Aorta (tissue), 5 donors: ENCODE measurements at regions not wholly inside any gene's neighbourhood (a gene's known extent, or its start where the extent isn't known, plus 50 kb on each side); places are given as distances from the start of the nearest gene placed in this dataset.

Experiments
- ATAC-seq: fragments of 200-7000 bp; cut with Tn5 transposase; one replicate; pipeline ENCODE4 v1.9.1; 2022; ENCODE audit warnings: moderate library complexity; ENCODE audit not compliant: low FRiP score
- DNase-seq, 2 donors: peaks; one replicate each; pipeline ENCODE4 v3.0.0-alpha.2; 2020
- H3K27ac ChIP-seq, 2 donors: one replicate each; pipeline ENCODE4 v1.5.1; 2013; ENCODE audit warnings: low read length in 2 of 2, mild to moderate bottlenecking in 2 of 2, moderate library complexity in 2 of 2, control low read depth in 1 of 2, inconsistent platforms in 1 of 2, low read depth in 1 of 2
- H3K27me3 ChIP-seq, 2 donors: one replicate each; pipeline ENCODE4 v1.6.1; 2013; ENCODE audit warnings: control low read depth in 1 of 2, low read length in 1 of 2, mild to moderate bottlenecking in 1 of 2, moderate library complexity in 1 of 2; ENCODE audit not compliant: insufficient read depth in 2 of 2, control insufficient read depth in 1 of 2
- H3K36me3 ChIP-seq, 2 donors: one replicate each; pipeline ENCODE4 v1.6.1; 2013; ENCODE audit warnings: control low read depth in 1 of 2, low read length in 1 of 2, mild to moderate bottlenecking in 1 of 2; ENCODE audit not compliant: insufficient read depth in 2 of 2, control insufficient read depth in 1 of 2
- H3K4me1 ChIP-seq, 2 donors: one replicate each; pipeline ENCODE4 v1.6.1; 2013; ENCODE audit warnings: low read length in 2 of 2, control low read depth in 1 of 2, mild to moderate bottlenecking in 1 of 2, moderate library complexity in 1 of 2; ENCODE audit not compliant: insufficient read depth in 2 of 2, control insufficient read depth in 1 of 2
- H3K4me3 ChIP-seq, 2 donors: one replicate each; pipeline ENCODE4 v1.5.1; 2013; ENCODE audit warnings: low read length in 2 of 2, control low read depth in 1 of 2, mild to moderate bottlenecking in 1 of 2
- H3K9me3 ChIP-seq: one replicate; pipeline ENCODE4 v1.6.1; 2013; ENCODE audit warnings: mild to moderate bottlenecking, low read length; ENCODE audit not compliant: control insufficient read depth
- WGBS, 2 donors: extraction: QIAGEN DNeasy Blood & Tissue Kit; methylation state at CpG; one replicate each; pipeline ENCODE4 v1.1.7; 2013; 5-methylcytosine and 5-hydroxymethylcytosine counted together
- intact Hi-C, 2 donors: fragments of 100-400 bp; cut with DNase I; formaldehyde crosslinking; loops; one replicate each; pipeline versions ENCODE4 v1.14.2 to v1.15.0; 2022
- donor health status: healthy with polysubstance abuse.
- donor health status: Bipolar disorder and iron deficiency.
- donor health status: DM: no; HTN: no; CAD: no.
- donor health status: DM: no; HTN: no; CAD: no.
- donor health status: DM: yes; HTN: yes; CAD: no.

- Histone ChIP-seq H3K27me3 (no peaks in the 10 kb centered on the region), H3K4me3 (no peak overlapping the region), H3K27ac (no peak overlapping the region), H3K9me3 (no peaks in the 10 kb centered on the region), H3K36me3 (no peaks in the 10 kb centered on the region), H3K4me1 (no peaks in the 10 kb centered on the region)
- DNase-seq (no peak), ATAC-seq (no peak)
- intact Hi-C loops = no loop called here
Measured at GRCh38 chr1:187947359-187947758, 1118.6 kb downstream of the PLA2G4A start.

GRCh38 chr1:187948170-187948794 is 1119.5 kb downstream of the PLA2G4A start:
- Histone ChIP-seq H3K36me3 (no peaks in the 10 kb centered on the region), H3K4me1 (no peaks in the 10 kb centered on the region), H3K9me3 (no peaks in the 10 kb centered on the region), H3K27me3 (no peaks in the 10 kb centered on the region), H3K4me3 (no peak overlapping the region), H3K27ac (no peak overlapping the region)
- no peak for DNase-seq
- WGBS, 2 donors = 81 to 84% methylated on average over 1 of the region's 1 CpG
- intact Hi-C loops = no loop called here
- ATAC-seq = no peak

GRCh38 chr1:187949567-187949966 is 1120.8 kb downstream of the PLA2G4A start:
- H3K4me3 ChIP-seq = no peak overlapping the region
- 95 to 96% methylated on average over 1 of the region's 1 CpG for WGBS, 2 donors
- no peaks in the 10 kb centered on the region for H3K9me3 ChIP-seq
- no peaks in the 10 kb centered on the region for H3K4me1 ChIP-seq
- DNase-seq (no peak), ATAC-seq (no peak)
- intact Hi-C loops = no loop called here
- H3K27ac ChIP-seq = no peak overlapping the region
- H3K36me3 ChIP-seq = no peaks in the 10 kb centered on the region
- no peaks in the 10 kb centered on the region for H3K27me3 ChIP-seq

GRCh38 chr1:187951817-187952216 is 1123.1 kb downstream of the PLA2G4A start:
- Histone ChIP-seq H3K4me3 (no peak overlapping the region), H3K36me3 (no peaks in the 10 kb centered on the region), H3K4me1 (no peaks in the 10 kb centered on the region), H3K27me3 (no peaks in the 10 kb centered on the region), H3K9me3 (no peaks in the 10 kb centered on the region), H3K27ac (no peak overlapping the region)
- no peak for ATAC-seq
- no peak for DNase-seq
- intact Hi-C loops = no loop called here

- H3K4me3 ChIP-seq = no peak overlapping the region
- DNase-seq (no peak), ATAC-seq (no peak)
- no peaks in the 10 kb centered on the region for H3K4me1 ChIP-seq
- 88 to 90% methylated on average over 2 of the region's 2 CpGs for WGBS, 2 donors
- no peaks in the 10 kb centered on the region for H3K9me3 ChIP-seq
- intact Hi-C loops = no loop called here
- H3K27me3 ChIP-seq = no peaks in the 10 kb centered on the region
- no peaks in the 10 kb centered on the region for H3K36me3 ChIP-seq
- H3K27ac ChIP-seq = no peak overlapping the region
Measured at GRCh38 chr1:187952446-187952845, 1123.7 kb downstream of the PLA2G4A start.

- 26% methylated on average over 3 of the region's 3 CpGs for WGBS, 2 donors
- ATAC-seq (no peak), DNase-seq (no peak)
- no peak overlapping the region for H3K27ac ChIP-seq
- H3K36me3 ChIP-seq = no peaks in the 10 kb centered on the region
- intact Hi-C loops = no loop called here
- no peaks in the 10 kb centered on the region for H3K9me3 ChIP-seq
- no peaks in the 10 kb centered on the region for H3K4me1 ChIP-seq
- H3K4me3 ChIP-seq = no peak overlapping the region
- no peaks in the 10 kb centered on the region for H3K27me3 ChIP-seq
Measured at GRCh38 chr1:187956975-187957374, 1128.2 kb downstream of the PLA2G4A start.

- Histone ChIP-seq H3K27ac (no peak overlapping the region), H3K36me3 (no peaks in the 10 kb centered on the region), H3K4me3 (no peak overlapping the region), H3K27me3 (no peaks in the 10 kb centered on the region), H3K4me1 (no peaks in the 10 kb centered on the region), H3K9me3 (no peaks in the 10 kb centered on the region)
- ATAC-seq (no peak), DNase-seq (no peak)
- intact Hi-C loops = no loop called here
- 83 to 92% methylated on average over 6 of the region's 6 CpGs for WGBS, 2 donors
Measured at GRCh38 chr1:187958207-187958606, 1129.5 kb downstream of the PLA2G4A start.

GRCh38 chr1:187959062-187959461 is 1130.3 kb downstream of the PLA2G4A start:
- ATAC-seq = no peak
- intact Hi-C loops = no loop called here
- Histone ChIP-seq H3K36me3 (no peaks in the 10 kb centered on the region), H3K4me1 (no peaks in the 10 kb centered on the region), H3K27ac (no peak overlapping the region), H3K4me3 (no peak overlapping the region), H3K9me3 (no peaks in the 10 kb centered on the region), H3K27me3 (no peaks in the 10 kb centered on the region)
- WGBS, 2 donors = 68 to 69% methylated on average over 3 of the region's 3 CpGs
- no peak for DNase-seq

GRCh38 chr1:187960125-187960638 is 1131.4 kb downstream of the PLA2G4A start:
- H3K9me3 ChIP-seq = no peaks in the 10 kb centered on the region
- H3K36me3 ChIP-seq = no peaks in the 10 kb centered on the region
- no peak overlapping the region for H3K4me3 ChIP-seq
- DNase-seq = no peak
- H3K27me3 ChIP-seq = no peaks in the 10 kb centered on the region
- 82 to 83% methylated on average over 3 of the region's 3 CpGs for WGBS, 2 donors
- ATAC-seq = no peak
- H3K4me1 ChIP-seq = no peaks in the 10 kb centered on the region
- intact Hi-C loops = no loop called here
- no peak overlapping the region for H3K27ac ChIP-seq
